ENCODE measurements at regions not wholly inside any gene's neighbourhood (a gene's known extent, or its start where the extent isn't known, plus 50 kb on each side); places are given as distances from the start of the nearest gene placed in this dataset.
"Not testable (repeated sequence)": the region's sequence is repeated elsewhere in the genome, so short reads cannot be mapped to it uniquely, and the experiment has no call there.

GRCh38 chr9:78916884-78917283 is 620.0 kb downstream of the PSAT1 start:
- not testable (repeated sequence) for H3K27me3 ChIP-seq (ENCODE audit: control insufficient read depth, insufficient read depth, low read length); H3K36me3 ChIP-seq (ENCODE audit: control insufficient read depth, insufficient read depth, low read length); H3K9ac ChIP-seq (ENCODE audit: low read length); H3K27ac ChIP-seq (ENCODE audit: low read depth, low read length); H3K4me3 ChIP-seq (ENCODE audit: low read length); H3K4me1 ChIP-seq (ENCODE audit: control insufficient read depth, insufficient read depth, low read length)

GRCh38 chr9:78918976-78919375 is 622.1 kb downstream of the PSAT1 start:
- Histone ChIP-seq H3K27me3 (ENCODE audit: control insufficient read depth, insufficient read depth, low read length) (no peaks in the 10 kb centered on the region), H3K27ac (ENCODE audit: low read depth, low read length) (no peak overlapping the region), H3K9ac (ENCODE audit: low read length) (no peak overlapping the region), H3K4me1 (ENCODE audit: control insufficient read depth, insufficient read depth, low read length) (no peaks in the 10 kb centered on the region), H3K4me3 (ENCODE audit: low read length) (no peak overlapping the region), H3K36me3 (ENCODE audit: control insufficient read depth, insufficient read depth, low read length) (no peaks in the 10 kb centered on the region)

GRCh38 chr9:78919701-78920100 is 622.8 kb downstream of the PSAT1 start:
- Histone ChIP-seq H3K27me3 (ENCODE audit: control insufficient read depth, insufficient read depth, low read length) (no peaks in the 10 kb centered on the region), H3K4me1 (ENCODE audit: control insufficient read depth, insufficient read depth, low read length) (no peaks in the 10 kb centered on the region), H3K4me3 (ENCODE audit: low read length) (no peak overlapping the region), H3K27ac (ENCODE audit: low read depth, low read length) (no peak overlapping the region), H3K36me3 (ENCODE audit: control insufficient read depth, insufficient read depth, low read length) (no peaks in the 10 kb centered on the region), H3K9ac (ENCODE audit: low read length) (no peak overlapping the region)

DNA sequence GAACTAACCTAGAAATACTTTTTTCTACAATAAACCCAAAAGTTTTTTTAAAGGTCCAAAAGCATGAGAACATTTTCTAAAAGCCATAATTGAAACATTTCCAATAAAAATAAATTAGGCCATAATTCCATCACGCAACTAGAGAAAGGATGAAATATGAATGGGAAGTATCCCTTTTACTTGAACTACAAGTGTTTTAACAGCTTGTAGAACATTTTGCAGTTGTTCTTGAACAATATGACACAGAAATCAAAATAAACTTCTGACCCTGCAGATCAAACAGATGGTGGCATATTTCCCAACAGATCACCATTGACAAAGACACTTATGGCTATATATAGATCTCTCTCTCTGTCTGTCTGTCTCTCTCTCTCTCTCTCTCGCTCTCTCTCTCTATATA is 624.4 kb downstream of the PSAT1 start:
- Histone ChIP-seq H3K36me3 (ENCODE audit: control insufficient read depth, insufficient read depth, low read length) (no peaks in the 10 kb centered on the region), H3K4me1 (ENCODE audit: control insufficient read depth, insufficient read depth, low read length) (no peaks in the 10 kb centered on the region), H3K27me3 (ENCODE audit: control insufficient read depth, insufficient read depth, low read length) (no peaks in the 10 kb centered on the region), H3K4me3 (ENCODE audit: low read length) (no peak overlapping the region), H3K9ac (ENCODE audit: low read length) (no peak overlapping the region), H3K27ac (ENCODE audit: low read depth, low read length) (no peak overlapping the region)

DNA sequence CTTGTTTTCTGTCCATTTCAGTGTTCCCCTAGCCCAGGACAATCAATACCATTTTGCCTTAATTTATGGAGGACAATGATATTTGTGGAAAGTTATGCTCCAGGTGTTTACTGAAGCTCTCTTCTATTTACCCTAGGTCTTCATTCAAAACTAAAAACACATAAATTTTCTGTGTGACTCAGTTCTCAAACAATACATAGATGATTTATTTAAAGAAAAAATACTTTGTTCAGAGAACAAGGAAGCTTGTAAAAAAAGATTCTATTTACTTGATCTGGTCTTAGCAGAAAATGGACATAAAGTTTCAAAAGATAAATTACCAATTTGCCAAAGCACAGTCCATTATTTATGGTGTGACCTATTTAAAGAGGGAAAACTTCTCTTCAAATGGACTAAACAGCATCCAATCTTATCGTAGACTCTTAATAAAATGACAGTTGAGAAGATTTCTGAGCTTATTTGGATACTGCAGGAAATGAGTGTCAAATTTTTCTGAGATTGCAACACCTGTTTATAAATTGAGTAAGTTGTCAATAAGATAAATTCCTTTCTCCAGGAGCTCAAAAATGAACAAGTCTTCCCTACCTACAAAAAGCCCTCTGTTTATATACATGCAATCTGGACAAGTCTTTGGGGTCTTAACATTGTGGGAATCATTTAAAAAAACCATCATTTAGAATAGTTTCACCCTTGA is 627.2 kb downstream of the PSAT1 start:
- no peaks in the 10 kb centered on the region for H3K4me1 ChIP-seq (ENCODE audit: control insufficient read depth, insufficient read depth, low read length)
- no peak overlapping the region for H3K9ac ChIP-seq (ENCODE audit: low read length)
- no peaks in the 10 kb centered on the region for H3K27me3 ChIP-seq (ENCODE audit: control insufficient read depth, insufficient read depth, low read length)
- H3K36me3 ChIP-seq (ENCODE audit: control insufficient read depth, insufficient read depth, low read length), result no peaks in the 10 kb centered on the region
- H3K27ac ChIP-seq (ENCODE audit: low read depth, low read length), result no peak overlapping the region
- no peak overlapping the region for H3K4me3 ChIP-seq (ENCODE audit: low read length)

GRCh38 chr9:78927099-78927940 is 630.4 kb downstream of the PSAT1 start:
- Histone ChIP-seq H3K9ac (ENCODE audit: low read length) (no peak overlapping the region), H3K4me1 (ENCODE audit: control insufficient read depth, insufficient read depth, low read length) (no peaks in the 10 kb centered on the region), H3K4me3 (ENCODE audit: low read length) (no peak overlapping the region), H3K36me3 (ENCODE audit: control insufficient read depth, insufficient read depth, low read length) (no peaks in the 10 kb centered on the region), H3K27me3 (ENCODE audit: control insufficient read depth, insufficient read depth, low read length) (no peaks in the 10 kb centered on the region), H3K27ac (ENCODE audit: low read depth, low read length) (no peak overlapping the region)

DNA sequence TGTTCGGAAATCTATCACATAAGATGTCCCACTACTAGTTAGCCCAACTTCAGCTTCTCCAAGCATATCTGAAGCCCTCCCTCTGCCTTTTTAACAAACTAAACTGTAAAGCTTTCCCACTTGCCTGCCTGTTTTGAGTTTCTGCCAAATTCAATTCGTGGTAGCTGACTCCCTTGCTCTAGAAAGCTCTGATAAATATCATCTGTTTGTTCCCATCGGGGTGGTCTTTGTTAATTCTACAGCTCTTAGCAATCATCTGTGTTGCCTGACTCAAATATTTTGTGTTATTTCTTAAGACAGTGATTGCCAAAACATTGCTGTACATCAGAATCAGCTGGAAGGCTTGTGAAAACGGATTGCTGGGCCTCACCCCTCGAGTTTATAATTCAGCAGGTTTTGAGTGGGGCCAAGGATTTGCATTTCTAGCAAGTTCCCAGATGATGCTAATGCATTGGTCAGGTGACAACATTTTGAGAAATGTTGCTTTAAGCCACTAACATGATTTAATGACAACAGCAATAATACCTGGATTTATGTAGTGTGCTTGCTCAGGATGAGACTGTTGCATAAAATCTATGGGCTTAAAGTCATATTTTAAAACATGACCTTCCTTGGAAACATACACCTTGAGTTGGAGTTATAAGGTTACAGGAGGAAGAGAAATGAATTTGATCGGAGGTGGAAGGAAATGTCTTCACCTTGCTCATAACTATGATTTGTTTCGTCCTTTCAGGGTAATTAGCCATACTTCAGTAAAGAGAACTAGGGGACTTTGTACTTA is 631.9 kb downstream of the PSAT1 start:
- Histone ChIP-seq H3K9ac (ENCODE audit: low read length) (no peak overlapping the region), H3K4me3 (ENCODE audit: low read length) (no peak overlapping the region), H3K27me3 (ENCODE audit: control insufficient read depth, insufficient read depth, low read length) (no peaks in the 10 kb centered on the region), H3K36me3 (ENCODE audit: control insufficient read depth, insufficient read depth, low read length) (no peaks in the 10 kb centered on the region), H3K4me1 (ENCODE audit: control insufficient read depth, insufficient read depth, low read length) (no peaks in the 10 kb centered on the region), H3K27ac (ENCODE audit: low read depth, low read length) (no peak overlapping the region)

DNA sequence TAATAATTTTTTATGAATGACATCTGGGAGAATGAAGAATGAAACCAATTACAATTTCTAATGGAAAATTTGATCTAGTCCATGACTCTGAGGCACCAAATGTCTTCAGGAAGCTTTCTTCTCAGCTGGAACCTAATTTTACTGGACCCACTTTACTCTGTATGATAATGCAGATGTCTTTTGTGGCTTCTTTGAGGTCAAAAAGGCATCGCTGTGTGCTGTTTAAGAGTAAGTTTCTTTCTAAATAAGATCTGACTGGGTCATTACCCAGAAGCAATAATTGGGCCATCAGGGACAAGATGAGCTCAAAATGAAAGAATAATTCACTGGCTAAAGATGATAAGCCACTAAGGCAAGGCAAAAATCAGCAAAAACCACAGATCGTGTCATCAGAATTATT is 633.4 kb downstream of the PSAT1 start:
- Histone ChIP-seq H3K27me3 (ENCODE audit: control insufficient read depth, insufficient read depth, low read length) (no peaks in the 10 kb centered on the region), H3K9ac (ENCODE audit: low read length) (no peak overlapping the region), H3K4me3 (ENCODE audit: low read length) (no peak overlapping the region), H3K4me1 (ENCODE audit: control insufficient read depth, insufficient read depth, low read length) (no peaks in the 10 kb centered on the region), H3K36me3 (ENCODE audit: control insufficient read depth, insufficient read depth, low read length) (no peaks in the 10 kb centered on the region), H3K27ac (ENCODE audit: low read depth, low read length) (no peak overlapping the region)

- no peak overlapping the region for H3K27ac ChIP-seq (ENCODE audit: low read depth, low read length)
- H3K4me1 ChIP-seq (ENCODE audit: control insufficient read depth, insufficient read depth, low read length), result no peaks in the 10 kb centered on the region
Observed at GRCh38 chr9:78932849-78933627, 636.1 kb downstream of the PSAT1 start.

DNA sequence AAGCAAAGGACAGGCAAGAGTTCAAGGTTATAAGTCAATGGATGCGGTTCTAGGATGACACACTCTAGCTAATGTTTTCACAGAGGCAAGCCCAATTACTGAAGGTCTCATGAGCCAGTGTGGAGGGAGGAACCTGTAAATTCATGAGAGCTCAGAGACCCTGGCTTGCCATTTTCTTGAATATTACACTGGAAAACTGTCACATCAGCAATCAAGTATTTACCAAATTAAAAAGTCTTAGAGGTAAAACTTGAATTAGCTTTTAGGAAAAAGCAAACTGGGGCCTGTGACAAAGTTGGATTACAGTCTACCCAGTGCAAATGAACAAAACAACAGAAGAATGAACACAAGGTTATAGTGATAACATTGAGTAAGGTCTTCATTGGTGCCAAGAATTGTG is 636.9 kb upstream of the TLE4 start:
- no peak overlapping the region for H3K4me3 ChIP-seq (ENCODE audit: low read length)
- H3K9ac ChIP-seq (ENCODE audit: low read length), result no peak overlapping the region
- no peaks in the 10 kb centered on the region for H3K27me3 ChIP-seq (ENCODE audit: control insufficient read depth, insufficient read depth, low read length)
- H3K36me3 ChIP-seq (ENCODE audit: control insufficient read depth, insufficient read depth, low read length), result no peaks in the 10 kb centered on the region
- no peak overlapping the region for H3K27ac ChIP-seq (ENCODE audit: low read depth, low read length)
- no peaks in the 10 kb centered on the region for H3K4me1 ChIP-seq (ENCODE audit: control insufficient read depth, insufficient read depth, low read length)

More at GRCh38 chr9:78932849-78933627, 636.1 kb downstream of the PSAT1 start:
- no peaks in the 10 kb centered on the region for H3K36me3 ChIP-seq (ENCODE audit: control insufficient read depth, insufficient read depth, low read length)
- no peak overlapping the region for H3K4me3 ChIP-seq (ENCODE audit: low read length)
- no peaks in the 10 kb centered on the region for H3K27me3 ChIP-seq (ENCODE audit: control insufficient read depth, insufficient read depth, low read length)
- no peak overlapping the region for H3K9ac ChIP-seq (ENCODE audit: low read length)

DNA sequence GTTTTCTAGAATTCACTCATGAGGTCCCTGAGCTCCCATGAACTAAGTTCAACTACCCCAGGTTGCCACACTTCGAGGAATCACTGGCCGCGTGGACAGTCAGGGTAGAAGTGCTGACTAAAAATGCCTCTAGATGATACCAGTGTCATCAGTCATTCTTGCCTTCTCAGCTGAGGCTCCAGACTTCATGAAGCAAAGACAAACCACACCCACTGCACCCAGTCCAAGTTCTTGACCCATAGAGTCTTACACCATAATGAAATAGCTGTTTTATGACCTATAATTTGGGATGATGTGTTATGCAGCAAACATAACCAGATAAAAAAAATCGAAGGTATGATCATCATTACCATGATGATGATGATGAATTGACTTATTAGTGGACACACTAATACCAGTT is 632.9 kb upstream of the TLE4 start:
- no peak overlapping the region for H3K9ac ChIP-seq (ENCODE audit: low read length)

More for the DNA sequence above, 632.9 kb upstream of the TLE4 start:
- Histone ChIP-seq H3K27ac (ENCODE audit: low read depth, low read length) (no peak overlapping the region), H3K27me3 (ENCODE audit: control insufficient read depth, insufficient read depth, low read length) (no peaks in the 10 kb centered on the region), H3K4me1 (ENCODE audit: control insufficient read depth, insufficient read depth, low read length) (no peaks in the 10 kb centered on the region), H3K36me3 (ENCODE audit: control insufficient read depth, insufficient read depth, low read length) (no peaks in the 10 kb centered on the region), H3K4me3 (ENCODE audit: low read length) (no peak overlapping the region)

All from rectal smooth muscle tissue (tissue), 1 donor.